HCT116 (cell line): ENCODE measurements at regions not wholly inside any gene's neighbourhood (a gene's known extent, or its start where the extent isn't known, plus 50 kb on each side); places are given as distances from the start of the nearest gene placed in this dataset.

Experiments used
- ATAC-seq: fragments of 200-7000 bp; cut with Tn5 transposase; 2 replicates; pipeline ENCODE4 v1.9.1; 2020; ENCODE audit warnings: mild to moderate bottlenecking, moderate library complexity
- BruUV-seq: library from RNA; stranded (reverse); fragments of 400-500 nt; replicated peaks from 2 replicates; lab custom pipeline; 2021; lab: Mats Ljungman, UMichigan
- CTCF ChIA-PET: fragments of 300-600 bp; sonication (Branson Sonifier 250); formaldehyde crosslinking; loops from one replicate; lab custom pipeline; 2021; ENCODE audit warnings: antibody characterized with exemption; lab: Charles Lee
- POLR2A ChIA-PET: fragments of 300-600, 350-600 bp; sonication (Branson Sonifier 250); formaldehyde crosslinking; loops from one replicate; lab custom pipeline; 2021; ENCODE audit warnings: antibody characterized with exemption; lab: Charles Lee
- RAD21 ChIA-PET, 2 experiments: fragments of 300-600 bp; sonication (Branson Sonifier 250); formaldehyde crosslinking; loops; one replicate each; lab custom pipeline; 2023; ENCODE audit warnings: low total read pairs in 2 of 2; ENCODE audit not compliant: uncharacterized antibody in 2 of 2, unreplicated experiment in 2 of 2, low non-redundant PET in 1 of 2; lab: Charles Lee
- DNase-seq: peaks from one replicate; pipeline ENCODE4 v3.0.0-alpha.2; 2010; ENCODE audit warnings: low read depth, low spot score
- H2AFZ ChIP-seq: fragments of 200-600 bp; shearing (Covaris generic), sonication (generic); 2 replicates; pipeline ENCODE4 v1.6.1; 2017; ENCODE audit warnings: low read depth, mixed run types, mixed read lengths, antibody characterized with exemption, low read length; ENCODE audit not compliant: poor library complexity, severe bottlenecking
- H3K27ac ChIP-seq: 2 replicates; pipeline ENCODE4 v1.5.1; 2012; ENCODE audit warnings: low read depth, low read length
- H3K27me3 ChIP-seq: fragments of 200-600 bp; sonication (generic); 2 replicates; pipeline ENCODE4 v1.6.1; 2016; ENCODE audit warnings: mixed run types, low read length, mixed read lengths; ENCODE audit not compliant: insufficient read depth
- H3K36me3 ChIP-seq, 2 experiments: fragments of 200-500 bp in 1 of 2; fragments of 200-600 bp in 1 of 2; sonication (Bioruptor generic) in 1 of 2; sonication (generic) in 1 of 2; 2 replicates each; pipeline versions ENCODE4 v1.5.1 to v1.6.1; 2014 to 2016; ENCODE audit warnings: low read length in 2 of 2, inconsistent platforms in 1 of 2, mixed read lengths in 1 of 2, mixed run types in 1 of 2; ENCODE audit not compliant: insufficient read depth in 2 of 2, control insufficient read depth in 1 of 2
- H3K4me1 ChIP-seq, 2 experiments: fragments of 200-600 bp in 1 of 2; sonication (generic) in 1 of 2; 2 replicates each; pipeline versions ENCODE4 v1.5.1 to v1.6.1; 2012 to 2017; ENCODE audit warnings: low read length in 2 of 2, inconsistent platforms in 1 of 2, mild to moderate bottlenecking in 1 of 2, mixed read lengths in 1 of 2, mixed run types in 1 of 2, moderate library complexity in 1 of 2; ENCODE audit not compliant: insufficient read depth in 2 of 2, control insufficient read depth in 1 of 2
- H3K4me2 ChIP-seq: fragments of 200-600 bp; sonication (generic); 2 replicates; pipeline ENCODE4 v1.6.1; 2017; ENCODE audit warnings: mixed run types, low read length, mixed read lengths
- H3K4me3 ChIP-seq, 2 experiments: fragments of 200-600 bp in 1 of 2; sonication (generic) in 1 of 2; replicated peaks in 1 of 2; 2 replicates each; pipeline ENCODE4 v1.5.1; 2011 to 2016; ENCODE audit warnings: low read length in 2 of 2, control low read depth in 1 of 2, low read depth in 1 of 2, mild to moderate bottlenecking in 1 of 2, mixed read lengths in 1 of 2, mixed run types in 1 of 2
- H3K79me2 ChIP-seq: fragments of 200-600 bp; sonication (generic); 2 replicates; pipeline ENCODE4 v1.6.1; 2017; ENCODE audit warnings: mild to moderate bottlenecking, mixed run types, low read length, moderate library complexity, mixed read lengths; ENCODE audit not compliant: insufficient read depth
- H3K9ac ChIP-seq: fragments of 200-600 bp; sonication (generic); 2 replicates; pipeline ENCODE4 v1.6.1; 2016; ENCODE audit warnings: low read length, mixed read lengths
- H3K9me2 ChIP-seq: fragments of 200-600 bp; sonication (generic), shearing (Covaris generic); 2 replicates; pipeline ENCODE4 v1.6.1; 2017; ENCODE audit warnings: mixed run types, mild to moderate bottlenecking, moderate library complexity; ENCODE audit not compliant: insufficient read depth
- H3K9me3 ChIP-seq, 2 experiments: fragments of 200-500 bp in 1 of 2; fragments of 200-600 bp in 1 of 2; sonication (Bioruptor generic) in 1 of 2; sonication (generic) in 1 of 2; 2 replicates each; pipeline ENCODE4 v1.6.1; 2014 to 2017; ENCODE audit warnings: low read length in 2 of 2, mixed read lengths in 2 of 2, inconsistent platforms in 1 of 2, low read depth in 1 of 2, mild to moderate bottlenecking in 1 of 2, mixed run types in 1 of 2, moderate library complexity in 1 of 2; ENCODE audit not compliant: control insufficient read depth in 1 of 2, insufficient read depth in 1 of 2
- H4K20me1 ChIP-seq: fragments of 200-600 bp; sonication (generic), shearing (Covaris generic); 2 replicates; pipeline ENCODE4 v1.6.1; 2017; ENCODE audit warnings: mixed run types, mild to moderate bottlenecking, moderate library complexity; ENCODE audit not compliant: insufficient read depth
- CBX3 ChIP-seq: IDR thresholded peaks from 2 replicates; pipeline ENCODE4 v1.6.1; 2012; ENCODE audit warnings: low read depth
- EGR1 ChIP-seq: IDR thresholded peaks from 2 replicates; pipeline ENCODE4 v1.6.1; 2012; ENCODE audit warnings: low read depth
- ELF1 ChIP-seq: IDR thresholded peaks from 2 replicates; pipeline ENCODE4 v1.6.1; 2012; ENCODE audit warnings: low read depth, borderline replicate concordance
- EZH2phosphoT487 ChIP-seq: fragments of 200-600 bp; IDR thresholded peaks from 2 replicates; pipeline ENCODE4 v1.6.1; 2018; ENCODE audit warnings: antibody characterized with exemption, borderline replicate concordance
- JUND ChIP-seq: IDR thresholded peaks from 2 replicates; pipeline ENCODE4 v1.6.1; 2012
- POLR2A ChIP-seq: IDR thresholded peaks from 2 replicates; pipeline ENCODE4 v1.7.0; 2011; ENCODE audit warnings: borderline replicate concordance; ENCODE audit not compliant: insufficient read depth, insufficient read length; ENCODE audit errors: extremely low read depth
- POLR2AphosphoS5 ChIP-seq: IDR thresholded peaks from 2 replicates; pipeline ENCODE4 v1.6.1; 2011; ENCODE audit warnings: mild to moderate bottlenecking, low read depth, low read length, moderate library complexity
- SP1 ChIP-seq: IDR thresholded peaks from 2 replicates; pipeline ENCODE4 v1.6.1; 2012; ENCODE audit warnings: low read depth
- SRF ChIP-seq: IDR thresholded peaks from 2 replicates; pipeline ENCODE4 v1.6.1; 2012; ENCODE audit warnings: low read depth
- TCF7L2 ChIP-seq: IDR thresholded peaks from 2 replicates; pipeline ENCODE4 v1.7.0; 2011; ENCODE audit warnings: borderline replicate concordance, inconsistent platforms; ENCODE audit not compliant: insufficient read depth, insufficient read length; ENCODE audit errors: extremely low read depth
- YY1 ChIP-seq: IDR thresholded peaks from 2 replicates; pipeline ENCODE4 v1.6.1; 2011; ENCODE audit warnings: low read length, low read depth, moderate library complexity, mild to moderate bottlenecking; ENCODE audit not compliant: insufficient replicate concordance; ENCODE audit errors: extremely low read depth
- ZFX ChIP-seq: fragments of 450-650 bp; IDR thresholded peaks from 2 replicates; pipeline ENCODE4 v1.6.1; 2017
- ZNF274 ChIP-seq: fragments of 200-500 bp; sonication (Bioruptor generic); IDR thresholded peaks from 2 replicates; pipeline ENCODE4 v1.6.1; 2014; ENCODE audit warnings: mild to moderate bottlenecking, low read depth, low read length, inconsistent platforms
- intact Hi-C: fragments of 100-400 bp; cut with micrococcal nuclease; formaldehyde crosslinking; loops from 2 replicates; pipeline ENCODE4 v1.10.0; 2022
- TF ChIP-seq, protein P1 (sequence below): IDR thresholded peaks from 2 replicates; pipeline ENCODE4 v1.6.1; 2012
- TF ChIP-seq, protein P2 (sequence below): IDR thresholded peaks from 2 replicates; pipeline ENCODE4 v1.6.1; 2012
- TF ChIP-seq, protein P3 (sequence below): IDR thresholded peaks from 2 replicates; pipeline ENCODE4 v1.6.1; 2012; ENCODE audit warnings: low read depth
- TF ChIP-seq, protein P4 (sequence below), 3 experiments: fragments of 200-600 bp in 1 of 3; sonication (generic) in 1 of 3; IDR thresholded peaks in 2 of 3; conservative IDR thresholded peaks in 1 of 3; 2 replicates each; pipeline ENCODE4 v1.5.1; 2012 to 2017; ENCODE audit warnings: low read depth in 2 of 3, low read length in 2 of 3, antibody characterized with exemption in 1 of 3, borderline replicate concordance in 1 of 3, control low read depth in 1 of 3, mild to moderate bottlenecking in 1 of 3, mixed read lengths in 1 of 3, mixed run types in 1 of 3, moderate library complexity in 1 of 3; ENCODE audit not compliant: insufficient read depth in 1 of 3

DNA sequence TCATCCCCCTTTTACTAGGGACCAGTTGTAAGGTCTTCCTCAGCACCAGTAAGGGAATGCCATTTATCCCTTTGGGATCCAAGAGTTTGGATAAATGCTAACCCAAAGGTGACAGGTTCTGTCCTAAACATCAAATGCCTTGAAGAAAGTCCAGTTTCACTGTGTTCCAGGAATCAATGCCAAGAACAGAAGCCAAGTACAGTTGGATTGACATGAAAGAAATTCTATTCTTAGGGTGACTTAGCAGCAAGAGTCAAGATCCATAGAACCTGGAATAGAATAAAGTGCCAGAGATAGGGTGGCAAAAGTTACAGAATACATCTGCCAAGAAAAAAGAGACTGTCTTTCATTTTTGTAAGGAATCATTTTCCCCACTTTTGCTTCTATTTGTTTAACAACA is 94.9 kb upstream of the ADAMTS5 start:
- no peaks in the 10 kb centered on the region for H3K9me2 ChIP-seq
- H3K36me3 ChIP-seq = no peaks in the 10 kb centered on the region
- H3K4me3 ChIP-seq = no peak overlapping the region
- BruUV-seq = no TSS peak
- no peak overlapping the region for H2AFZ ChIP-seq
- POLR2A ChIA-PET = no interaction called here
- CTCF ChIA-PET = no interaction called here
- H3K4me2 ChIP-seq = no peak overlapping the region
- peaks cover 5 to 17% of the 10 kb centered on the region in 2 experiments; a peak in 2 of 4 replicates for H3K9me3 ChIP-seq
- H3K4me1 ChIP-seq = no peaks in the 10 kb centered on the region
- TF ChIP-seq POLR2A = no peak
- TF ChIP-seq SRF = no peak
- no peak overlapping the region for H3K27ac ChIP-seq
- intact Hi-C loops = no loop called here
- DNase-seq (no peak), ATAC-seq (no peak)
- no peaks in the 10 kb centered on the region for H3K27me3 ChIP-seq
- H3K9ac ChIP-seq = no peak overlapping the region
- H4K20me1 ChIP-seq = no peaks in the 10 kb centered on the region
- no peaks in the 10 kb centered on the region for H3K79me2 ChIP-seq
- RAD21 ChIA-PET = no interaction called here

DNA sequence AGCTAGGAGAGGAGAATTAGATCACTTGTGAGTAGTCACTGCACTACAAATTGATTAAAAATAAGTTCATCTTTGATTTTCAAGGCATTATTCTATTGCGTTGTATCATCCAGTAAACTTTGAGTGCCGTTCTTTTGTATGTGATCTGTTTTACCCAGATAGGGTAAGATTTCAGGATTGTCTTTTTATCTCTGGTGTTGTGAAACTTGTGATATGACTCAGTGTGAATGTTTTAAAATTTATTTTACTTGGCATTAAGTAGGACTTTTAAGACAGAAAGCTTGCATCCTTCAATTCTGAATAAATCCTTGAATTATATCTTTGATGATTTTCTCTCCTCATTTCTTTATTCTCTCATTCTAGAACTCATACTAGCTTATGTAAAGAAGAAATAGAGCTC is 93.3 kb upstream of the ADAMTS5 start:
- ChIA-PET POLR2A (no interaction called here), RAD21 (no interaction called here), CTCF (no interaction called here)
- Histone ChIP-seq H3K4me1 (no peaks in the 10 kb centered on the region), H2AFZ (no peak overlapping the region), H3K27me3 (no peaks in the 10 kb centered on the region), H3K9me3 (peaks cover 5 to 11% of the 10 kb centered on the region in 2 experiments; a peak in 2 of 4 replicates), H3K9me2 (no peaks in the 10 kb centered on the region), H3K27ac (no peak overlapping the region), H3K4me2 (no peak overlapping the region), H3K4me3 (no peak overlapping the region), H3K9ac (no peak overlapping the region), H3K79me2 (no peaks in the 10 kb centered on the region), H4K20me1 (no peaks in the 10 kb centered on the region), H3K36me3 (no peaks in the 10 kb centered on the region)
- DNase-seq (no peak), ATAC-seq (no peak)
- no TSS peak for BruUV-seq
- intact Hi-C loops = no loop called here
- no peak for TF ChIP-seq EGR1
- no peak for TF ChIP-seq SRF
- TF ChIP-seq, protein P1, sequence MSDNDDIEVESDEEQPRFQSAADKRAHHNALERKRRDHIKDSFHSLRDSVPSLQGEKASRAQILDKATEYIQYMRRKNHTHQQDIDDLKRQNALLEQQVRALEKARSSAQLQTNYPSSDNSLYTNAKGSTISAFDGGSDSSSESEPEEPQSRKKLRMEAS = no peak
- TF ChIP-seq, protein P2, sequence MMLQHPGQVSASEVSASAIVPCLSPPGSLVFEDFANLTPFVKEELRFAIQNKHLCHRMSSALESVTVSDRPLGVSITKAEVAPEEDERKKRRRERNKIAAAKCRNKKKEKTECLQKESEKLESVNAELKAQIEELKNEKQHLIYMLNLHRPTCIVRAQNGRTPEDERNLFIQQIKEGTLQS = no peak
- TF ChIP-seq ELF1 = no peak
- no peak for TF ChIP-seq EZH2phosphoT487
- TF ChIP-seq ZFX = no peak
- no peak for TF ChIP-seq JUND
- TF ChIP-seq YY1 = no peak
- TF ChIP-seq CBX3 = no peak
- no peak for TF ChIP-seq SP1
- no peak for TF ChIP-seq POLR2AphosphoS5
- no peak for TF ChIP-seq ZNF274
- no peak for TF ChIP-seq TCF7L2
- TF ChIP-seq, protein P3, sequence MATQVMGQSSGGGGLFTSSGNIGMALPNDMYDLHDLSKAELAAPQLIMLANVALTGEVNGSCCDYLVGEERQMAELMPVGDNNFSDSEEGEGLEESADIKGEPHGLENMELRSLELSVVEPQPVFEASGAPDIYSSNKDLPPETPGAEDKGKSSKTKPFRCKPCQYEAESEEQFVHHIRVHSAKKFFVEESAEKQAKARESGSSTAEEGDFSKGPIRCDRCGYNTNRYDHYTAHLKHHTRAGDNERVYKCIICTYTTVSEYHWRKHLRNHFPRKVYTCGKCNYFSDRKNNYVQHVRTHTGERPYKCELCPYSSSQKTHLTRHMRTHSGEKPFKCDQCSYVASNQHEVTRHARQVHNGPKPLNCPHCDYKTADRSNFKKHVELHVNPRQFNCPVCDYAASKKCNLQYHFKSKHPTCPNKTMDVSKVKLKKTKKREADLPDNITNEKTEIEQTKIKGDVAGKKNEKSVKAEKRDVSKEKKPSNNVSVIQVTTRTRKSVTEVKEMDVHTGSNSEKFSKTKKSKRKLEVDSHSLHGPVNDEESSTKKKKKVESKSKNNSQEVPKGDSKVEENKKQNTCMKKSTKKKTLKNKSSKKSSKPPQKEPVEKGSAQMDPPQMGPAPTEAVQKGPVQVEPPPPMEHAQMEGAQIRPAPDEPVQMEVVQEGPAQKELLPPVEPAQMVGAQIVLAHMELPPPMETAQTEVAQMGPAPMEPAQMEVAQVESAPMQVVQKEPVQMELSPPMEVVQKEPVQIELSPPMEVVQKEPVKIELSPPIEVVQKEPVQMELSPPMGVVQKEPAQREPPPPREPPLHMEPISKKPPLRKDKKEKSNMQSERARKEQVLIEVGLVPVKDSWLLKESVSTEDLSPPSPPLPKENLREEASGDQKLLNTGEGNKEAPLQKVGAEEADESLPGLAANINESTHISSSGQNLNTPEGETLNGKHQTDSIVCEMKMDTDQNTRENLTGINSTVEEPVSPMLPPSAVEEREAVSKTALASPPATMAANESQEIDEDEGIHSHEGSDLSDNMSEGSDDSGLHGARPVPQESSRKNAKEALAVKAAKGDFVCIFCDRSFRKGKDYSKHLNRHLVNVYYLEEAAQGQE = no peak
- TF ChIP-seq, protein P4, sequence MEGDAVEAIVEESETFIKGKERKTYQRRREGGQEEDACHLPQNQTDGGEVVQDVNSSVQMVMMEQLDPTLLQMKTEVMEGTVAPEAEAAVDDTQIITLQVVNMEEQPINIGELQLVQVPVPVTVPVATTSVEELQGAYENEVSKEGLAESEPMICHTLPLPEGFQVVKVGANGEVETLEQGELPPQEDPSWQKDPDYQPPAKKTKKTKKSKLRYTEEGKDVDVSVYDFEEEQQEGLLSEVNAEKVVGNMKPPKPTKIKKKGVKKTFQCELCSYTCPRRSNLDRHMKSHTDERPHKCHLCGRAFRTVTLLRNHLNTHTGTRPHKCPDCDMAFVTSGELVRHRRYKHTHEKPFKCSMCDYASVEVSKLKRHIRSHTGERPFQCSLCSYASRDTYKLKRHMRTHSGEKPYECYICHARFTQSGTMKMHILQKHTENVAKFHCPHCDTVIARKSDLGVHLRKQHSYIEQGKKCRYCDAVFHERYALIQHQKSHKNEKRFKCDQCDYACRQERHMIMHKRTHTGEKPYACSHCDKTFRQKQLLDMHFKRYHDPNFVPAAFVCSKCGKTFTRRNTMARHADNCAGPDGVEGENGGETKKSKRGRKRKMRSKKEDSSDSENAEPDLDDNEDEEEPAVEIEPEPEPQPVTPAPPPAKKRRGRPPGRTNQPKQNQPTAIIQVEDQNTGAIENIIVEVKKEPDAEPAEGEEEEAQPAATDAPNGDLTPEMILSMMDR (IDR thresholded peaks at IDR 0.05 in 2 of 3, conservative IDR thresholded peaks at IDR 0.05 in 1 of 3; ENCODE audit: borderline replicate concordance in 1 of 3, insufficient read depth in 1 of 3, low read depth in 2 of 3, low read length in 2 of 3) = no peak
